HG03520 (cell line): ENCODE measurements at regions not wholly inside any gene's neighbourhood (a gene's known extent, or its start where the extent isn't known, plus 50 kb on each side); places are given as distances from the start of the nearest gene placed in this dataset.
A peak's percentile ranks its signal among the peaks of the same experiment; 100 is the strongest.
"Not testable (repeated sequence)": the region's sequence is repeated elsewhere in the genome, so short reads cannot be mapped to it uniquely, and the experiment has no call there.

Experiments
- ATAC-seq: cut with Tn5 transposase; IDR thresholded peaks from one replicate; pipeline ENCODE4 v1.9.1; 2021; ENCODE audit warnings: mild to moderate bottlenecking, moderate library complexity; ENCODE audit not compliant: unreplicated experiment

GRCh38 chr4:166153548-166153947 lies 280.5 kb downstream of the TLL1 start:
- ATAC-seq: no peak

GRCh38 chr4:166162327-166162726 lies 289.3 kb downstream of the TLL1 start:
- no peak for ATAC-seq

- ATAC-seq: peak; percentile 98
Measured at GRCh38 chr4:166165829-166166420, 292.9 kb downstream of the TLL1 start.

GRCh38 chr4:166169111-166169510 lies 296.1 kb downstream of the TLL1 start:
- ATAC-seq: peak; percentile 41

GRCh38 chr4:166172619-166173018 lies 299.6 kb downstream of the TLL1 start:
- no peak for ATAC-seq

GRCh38 chr4:166174717-166175490 lies 301.9 kb downstream of the TLL1 start:
- ATAC-seq: no peak

GRCh38 chr4:166182145-166182544 lies 309.1 kb downstream of the TLL1 start:
- no peak for ATAC-seq

GRCh38 chr4:166195101-166195500 lies 322.1 kb downstream of the TLL1 start:
- ATAC-seq: no peak

GRCh38 chr4:166197166-166197565 lies 324.1 kb downstream of the TLL1 start:
- ATAC-seq: no peak

GRCh38 chr4:166198041-166198440 lies 325.0 kb downstream of the TLL1 start:
- no peak for ATAC-seq

GRCh38 chr4:166198516-166199310 lies 325.7 kb downstream of the TLL1 start:
- ATAC-seq: no peak

GRCh38 chr4:166202991-166203390 lies 330.0 kb downstream of the TLL1 start:
- no peak for ATAC-seq

- not testable (repeated sequence) for ATAC-seq
Measured at GRCh38 chr4:166212326-166212725, 339.3 kb downstream of the TLL1 start.

- no peak for ATAC-seq
Measured at GRCh38 chr4:166222271-166222670, 349.2 kb downstream of the TLL1 start.

GRCh38 chr4:166228112-166228511 lies 355.1 kb downstream of the TLL1 start:
- ATAC-seq: no peak

GRCh38 chr4:166229799-166230198 lies 356.8 kb downstream of the TLL1 start:
- no peak for ATAC-seq

GRCh38 chr4:166230841-166231240 lies 357.8 kb downstream of the TLL1 start:
- ATAC-seq: no peak

- no peak for ATAC-seq
Measured at GRCh38 chr4:166239354-166239753, 366.3 kb downstream of the TLL1 start.

- ATAC-seq: no peak
Measured at GRCh38 chr4:166252487-166253402, 379.7 kb downstream of the TLL1 start.

- ATAC-seq: no peak
Measured at GRCh38 chr4:166257276-166257675, 384.2 kb downstream of the TLL1 start.

- ATAC-seq: no peak
Measured at GRCh38 chr4:166257891-166258290, 384.9 kb downstream of the TLL1 start.
